DND-41 (cell line): ENCODE measurements at regions not wholly inside any gene's neighbourhood (a gene's known extent, or its start where the extent isn't known, plus 50 kb on each side); places are given as distances from the start of the nearest gene placed in this dataset.

Source experiments
- ATAC-seq: fragments of 200-7000 bp; cut with Tn5 transposase; 3 replicates; pipeline ENCODE4 v1.9.1; 2021; ENCODE audit warnings: low read depth; ENCODE audit not compliant: insufficient read depth
- DNase-seq: peaks from one replicate; pipeline ENCODE4 v3.0.0-alpha.2; 2020
- H2AFZ ChIP-seq: 2 replicates; pipeline ENCODE4 v1.6.0; 2012; ENCODE audit warnings: low read depth, low read length
- H3K27ac ChIP-seq: 2 replicates; pipeline ENCODE4 v1.5.1; 2012; ENCODE audit warnings: low read length, inconsistent platforms
- H3K27me3 ChIP-seq: fragments of 200-600 bp; sonication (generic); 2 replicates; pipeline ENCODE4 v1.6.0; 2012; ENCODE audit warnings: low read length, mild to moderate bottlenecking, inconsistent platforms; ENCODE audit not compliant: insufficient read depth, poor library complexity
- H3K36me3 ChIP-seq: 2 replicates; pipeline ENCODE4 v1.5.1; 2012; ENCODE audit warnings: low read length, inconsistent platforms; ENCODE audit not compliant: insufficient read depth
- H3K4me1 ChIP-seq: 2 replicates; pipeline ENCODE4 v1.5.1; 2012; ENCODE audit warnings: mild to moderate bottlenecking, low read length; ENCODE audit not compliant: insufficient read depth
- H3K4me2 ChIP-seq: 2 replicates; pipeline ENCODE4 v1.6.0; 2012; ENCODE audit warnings: mild to moderate bottlenecking, moderate library complexity, low read length, inconsistent platforms; ENCODE audit not compliant: insufficient read depth
- H3K4me3 ChIP-seq, 2 experiments: fragments of 200-600 bp in 1 of 2; shearing (Covaris generic) in 1 of 2; 2 replicates each; pipeline ENCODE4 v1.5.1; 2012 to 2016; ENCODE audit warnings: inconsistent platforms in 2 of 2, low read length in 2 of 2, mild to moderate bottlenecking in 2 of 2, low read depth in 1 of 2, moderate library complexity in 1 of 2
- H3K79me2 ChIP-seq: 2 replicates; pipeline ENCODE4 v1.6.0; 2012; ENCODE audit warnings: low read length, inconsistent platforms; ENCODE audit not compliant: insufficient read depth
- H3K9ac ChIP-seq: 2 replicates; pipeline ENCODE4 v1.6.0; 2012; ENCODE audit warnings: low read depth, mild to moderate bottlenecking, inconsistent platforms, low read length, moderate library complexity
- H3K9me3 ChIP-seq: 2 replicates; pipeline ENCODE4 v1.5.1; 2012; ENCODE audit warnings: low read length, moderate library complexity, mild to moderate bottlenecking, inconsistent platforms; ENCODE audit not compliant: insufficient read depth, severe bottlenecking
- H4K20me1 ChIP-seq: 2 replicates; pipeline ENCODE4 v1.6.0; 2012; ENCODE audit warnings: low read length; ENCODE audit not compliant: insufficient read depth
- EZH2 ChIP-seq: IDR thresholded peaks from 3 replicates; pipeline ENCODE4 v1.6.1; 2012; ENCODE audit warnings: borderline replicate concordance, low read depth, mild to moderate bottlenecking, moderate library complexity, low read length, inconsistent platforms; ENCODE audit not compliant: severe bottlenecking
- TF ChIP-seq, protein P1 (sequence below): IDR thresholded peaks from 2 replicates; pipeline ENCODE4 v1.5.1; 2012; ENCODE audit warnings: borderline replicate concordance, low read length, moderate library complexity, mild to moderate bottlenecking; ENCODE audit not compliant: poor library complexity, severe bottlenecking; ENCODE audit errors: extremely low read depth

DNA sequence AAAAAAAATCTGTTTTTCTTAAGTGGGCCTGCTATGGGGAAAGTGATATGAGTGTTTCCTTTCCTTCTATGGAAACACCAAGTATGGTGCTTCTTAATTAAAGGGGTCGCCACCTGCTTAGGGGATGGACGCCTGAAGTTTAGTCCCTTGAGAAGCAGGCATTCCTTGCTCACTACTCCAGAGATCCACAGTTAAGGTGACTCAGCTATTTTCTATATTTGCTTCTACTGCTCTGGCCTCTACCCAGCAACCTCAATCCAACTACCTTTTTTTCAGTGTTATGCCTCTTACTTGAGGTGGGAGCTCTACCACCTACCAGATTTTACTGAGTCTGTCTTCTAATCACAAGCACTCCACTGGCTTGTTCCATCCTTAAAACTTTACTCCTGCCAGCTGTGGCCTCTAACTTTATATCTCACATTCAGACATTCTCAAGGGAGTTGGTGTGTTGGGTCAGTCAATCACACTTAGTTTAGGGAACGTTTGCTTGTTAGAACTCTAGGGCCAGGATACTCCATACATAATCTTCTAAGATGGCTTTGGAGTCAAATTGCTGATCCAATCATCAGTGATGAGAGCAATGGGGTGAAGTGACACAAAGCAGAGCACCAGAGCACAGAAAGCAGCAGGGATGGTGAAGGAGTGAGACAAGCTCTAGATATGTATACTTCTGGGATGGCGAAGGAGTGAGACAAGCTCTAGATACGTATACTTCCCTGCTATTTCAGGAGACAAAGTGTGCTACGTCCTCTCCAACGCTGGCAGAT, 708.1 kb downstream of the EFNA5 start:
- TF ChIP-seq, protein P1, sequence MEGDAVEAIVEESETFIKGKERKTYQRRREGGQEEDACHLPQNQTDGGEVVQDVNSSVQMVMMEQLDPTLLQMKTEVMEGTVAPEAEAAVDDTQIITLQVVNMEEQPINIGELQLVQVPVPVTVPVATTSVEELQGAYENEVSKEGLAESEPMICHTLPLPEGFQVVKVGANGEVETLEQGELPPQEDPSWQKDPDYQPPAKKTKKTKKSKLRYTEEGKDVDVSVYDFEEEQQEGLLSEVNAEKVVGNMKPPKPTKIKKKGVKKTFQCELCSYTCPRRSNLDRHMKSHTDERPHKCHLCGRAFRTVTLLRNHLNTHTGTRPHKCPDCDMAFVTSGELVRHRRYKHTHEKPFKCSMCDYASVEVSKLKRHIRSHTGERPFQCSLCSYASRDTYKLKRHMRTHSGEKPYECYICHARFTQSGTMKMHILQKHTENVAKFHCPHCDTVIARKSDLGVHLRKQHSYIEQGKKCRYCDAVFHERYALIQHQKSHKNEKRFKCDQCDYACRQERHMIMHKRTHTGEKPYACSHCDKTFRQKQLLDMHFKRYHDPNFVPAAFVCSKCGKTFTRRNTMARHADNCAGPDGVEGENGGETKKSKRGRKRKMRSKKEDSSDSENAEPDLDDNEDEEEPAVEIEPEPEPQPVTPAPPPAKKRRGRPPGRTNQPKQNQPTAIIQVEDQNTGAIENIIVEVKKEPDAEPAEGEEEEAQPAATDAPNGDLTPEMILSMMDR, result no peak
- no peak for TF ChIP-seq EZH2
- DNase-seq, result no peak

DNA sequence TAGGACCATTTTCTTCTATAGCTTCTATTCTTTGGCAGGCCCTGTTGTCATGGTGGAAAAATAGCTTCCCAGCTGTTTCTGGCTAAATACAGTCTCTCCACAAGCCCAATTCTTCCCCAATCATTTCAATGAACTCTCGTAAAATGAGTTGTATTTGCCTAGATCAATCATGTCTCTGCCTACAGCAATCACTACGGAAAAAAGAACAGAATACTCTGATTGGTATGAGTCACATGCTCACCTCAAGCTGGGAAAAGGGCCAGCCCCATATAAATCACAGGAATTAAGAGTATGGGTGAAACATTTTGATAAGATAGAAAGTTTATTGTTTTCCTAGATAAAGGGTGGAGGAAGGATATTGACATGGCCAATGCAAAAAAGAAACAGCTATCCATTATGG, 711.4 kb downstream of the EFNA5 start:
- H3K9ac ChIP-seq, result no peak overlapping the region
- no peaks in the 10 kb centered on the region for H3K4me1 ChIP-seq
- H3K36me3 ChIP-seq, result no peaks in the 10 kb centered on the region
- DNase-seq (no peak), ATAC-seq (no peak)
- no peak overlapping the region for H3K4me2 ChIP-seq
- H3K27ac ChIP-seq, result no peak overlapping the region
- TF ChIP-seq, protein P1, result no peak
- TF ChIP-seq EZH2, result no peak
- H3K27me3 ChIP-seq, result no peaks in the 10 kb centered on the region
- H3K9me3 ChIP-seq, result no peaks in the 10 kb centered on the region
- no peaks in the 10 kb centered on the region for H3K79me2 ChIP-seq
- no peaks in the 10 kb centered on the region for H4K20me1 ChIP-seq
- no peak overlapping the region for H2AFZ ChIP-seq
- H3K4me3 ChIP-seq, result no peak overlapping the region

More for the DNA sequence above, 708.1 kb downstream of the EFNA5 start:
- no peaks in the 10 kb centered on the region for H3K4me1 ChIP-seq
- no peak overlapping the region for H3K27ac ChIP-seq
- ATAC-seq, result no peak
- no peaks in the 10 kb centered on the region for H3K79me2 ChIP-seq
- H3K4me3 ChIP-seq, result no peak overlapping the region
- no peaks in the 10 kb centered on the region for H3K27me3 ChIP-seq
- H3K36me3 ChIP-seq, result no peaks in the 10 kb centered on the region
- H2AFZ ChIP-seq, result no peak overlapping the region
- H3K9ac ChIP-seq, result no peak overlapping the region
- no peaks in the 10 kb centered on the region for H4K20me1 ChIP-seq
- no peak overlapping the region for H3K4me2 ChIP-seq
- no peaks in the 10 kb centered on the region for H3K9me3 ChIP-seq

DNA sequence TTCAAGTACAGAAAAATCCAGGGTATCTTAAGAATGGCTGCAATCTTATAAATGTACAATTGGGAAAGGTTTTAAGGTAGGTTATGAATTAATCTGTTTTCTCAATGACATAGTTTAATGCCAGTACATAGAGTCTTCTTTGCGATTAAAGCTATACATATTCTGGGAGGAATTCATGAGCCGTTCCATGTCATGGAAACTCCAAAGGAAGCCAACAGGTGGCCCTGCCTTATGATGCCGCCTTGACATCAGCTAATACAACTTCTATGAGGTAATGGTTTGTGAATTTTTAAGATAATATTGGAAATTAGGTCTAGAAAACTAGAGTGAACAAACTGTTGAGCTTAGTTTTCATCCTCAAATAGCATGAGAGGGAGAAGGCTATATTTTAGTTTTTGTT, 713.4 kb downstream of the EFNA5 start:
- Histone ChIP-seq H3K4me1 (no peaks in the 10 kb centered on the region), H3K79me2 (no peaks in the 10 kb centered on the region), H2AFZ (no peak overlapping the region), H3K4me2 (no peak overlapping the region), H3K4me3 (no peak overlapping the region), H3K36me3 (no peaks in the 10 kb centered on the region), H3K27me3 (no peaks in the 10 kb centered on the region), H3K27ac (no peak overlapping the region), H3K9me3 (no peaks in the 10 kb centered on the region), H3K9ac (no peak overlapping the region), H4K20me1 (no peaks in the 10 kb centered on the region)
- DNase-seq (no peak), ATAC-seq (no peak)
- TF ChIP-seq EZH2, result no peak
- TF ChIP-seq, protein P1, result no peak
